GM12865 (cell line): ENCODE measurements at regions not wholly inside any gene's neighbourhood (a gene's known extent, or its start where the extent isn't known, plus 50 kb on each side); places are given as distances from the start of the nearest gene placed in this dataset.

Experiments
- DNase-seq: peaks from one replicate; pipeline ENCODE4 v3.0.0; 2010; ENCODE audit warnings: low read depth
- H3K4me3 ChIP-seq: 2 replicates; pipeline ENCODE4 v1.5.1; 2011; ENCODE audit warnings: mild to moderate bottlenecking, low read depth, low read length, control low read depth
- CTCF ChIP-seq: IDR thresholded peaks from 2 replicates; pipeline ENCODE4 v1.5.1; 2011; ENCODE audit warnings: low read length, control low read depth, low read depth, inconsistent platforms; ENCODE audit not compliant: insufficient read depth; ENCODE audit errors: missing control alignments

- no peak overlapping the region for H3K4me3 ChIP-seq
- no peak for TF ChIP-seq CTCF
- DNase-seq, result no peak
Observed at GRCh38 chr15:70447928-70448698, 315.2 kb downstream of the UACA start.

GRCh38 chr15:70447521-70447920, 315.8 kb downstream of the UACA start:
- TF ChIP-seq CTCF, result no peak
- no peak for DNase-seq
- no peak overlapping the region for H3K4me3 ChIP-seq

GRCh38 chr15:70447081-70447480, 316.3 kb downstream of the UACA start:
- DNase-seq, result no peak
- TF ChIP-seq CTCF, result no peak
- no peak overlapping the region for H3K4me3 ChIP-seq

GRCh38 chr15:70443486-70444273, 319.7 kb downstream of the UACA start:
- DNase-seq, result no peak
- no peak overlapping the region for H3K4me3 ChIP-seq
- TF ChIP-seq CTCF, result no peak

GRCh38 chr15:70442616-70443321, 320.6 kb downstream of the UACA start:
- no peak overlapping the region for H3K4me3 ChIP-seq
- no peak for DNase-seq
- TF ChIP-seq CTCF, result no peak

GRCh38 chr15:70442211-70442610, 321.1 kb downstream of the UACA start:
- DNase-seq, result no peak
- H3K4me3 ChIP-seq, result no peak overlapping the region
- TF ChIP-seq CTCF, result no peak
